Iris pigment epithelial cell (primary cell): ENCODE measurements at regions not wholly inside any gene's neighbourhood (a gene's known extent, or its start where the extent isn't known, plus 50 kb on each side); places are given as distances from the start of the nearest gene placed in this dataset.

Experiments
- DNase-seq: peaks from one replicate; pipeline ENCODE4 v3.0.0-alpha.2; 2011; ENCODE audit warnings: low read depth

GRCh38 chrX:14476205-14476604 is 53.1 kb upstream of the GLRA2 start:
- no peak for DNase-seq

GRCh38 chrX:14449773-14450172 is 79.6 kb upstream of the GLRA2 start:
- no peak for DNase-seq

GRCh38 chrX:14448406-14448805 is 80.9 kb upstream of the GLRA2 start:
- no peak for DNase-seq

- DNase-seq = no peak
Measured at GRCh38 chrX:14440106-14440505, 89.2 kb upstream of the GLRA2 start.

GRCh38 chrX:14427614-14428013 is 101.7 kb upstream of the GLRA2 start:
- no peak for DNase-seq

GRCh38 chrX:14420841-14421240 is 108.5 kb upstream of the GLRA2 start:
- no peak for DNase-seq

- no peak for DNase-seq
Measured at GRCh38 chrX:14412686-14413085, 116.7 kb upstream of the GLRA2 start.

GRCh38 chrX:14411326-14411725 is 118.0 kb upstream of the GLRA2 start:
- no peak for DNase-seq

GRCh38 chrX:14409341-14409740 is 120.0 kb upstream of the GLRA2 start:
- DNase-seq = peak; percentile 27

GRCh38 chrX:14406225-14406624 is 123.1 kb upstream of the GLRA2 start:
- no peak for DNase-seq

GRCh38 chrX:14398725-14399124 is 130.6 kb upstream of the GLRA2 start:
- peak; percentile 25 for DNase-seq

GRCh38 chrX:14389682-14390081 is 139.7 kb upstream of the GLRA2 start:
- DNase-seq = no peak

GRCh38 chrX:14386981-14387380 is 142.4 kb upstream of the GLRA2 start:
- DNase-seq = no peak

- no peak for DNase-seq
Measured at GRCh38 chrX:14380044-14380443, 149.3 kb upstream of the GLRA2 start.

- no peak for DNase-seq
Measured at GRCh38 chrX:14377427-14377826, 151.9 kb upstream of the GLRA2 start.

- no peak for DNase-seq
Measured at GRCh38 chrX:14363728-14364127, 165.6 kb upstream of the GLRA2 start.

- DNase-seq = peak; percentile 11
Measured at GRCh38 chrX:14362721-14363120, 166.6 kb upstream of the GLRA2 start.

- DNase-seq = no peak
Measured at GRCh38 chrX:14361435-14361834, 167.9 kb upstream of the GLRA2 start.

GRCh38 chrX:14359727-14360126 is 169.6 kb upstream of the GLRA2 start:
- DNase-seq = no peak

GRCh38 chrX:14359316-14359715 is 170.0 kb upstream of the GLRA2 start:
- no peak for DNase-seq

- no peak for DNase-seq
Measured at GRCh38 chrX:14357314-14357713, 172.0 kb upstream of the GLRA2 start.

- DNase-seq = peak; percentile 22
Measured at GRCh38 chrX:14356401-14356800, 172.9 kb upstream of the GLRA2 start.

GRCh38 chrX:14355556-14355955 is 173.8 kb upstream of the GLRA2 start:
- DNase-seq = no peak

GRCh38 chrX:14354521-14354920 is 174.8 kb upstream of the GLRA2 start:
- peak; percentile 28 for DNase-seq

GRCh38 chrX:14352511-14352910 is 176.8 kb upstream of the GLRA2 start:
- peak; percentile 16 for DNase-seq
